ENCODE measurements at regions not wholly inside any gene's neighbourhood (a gene's known extent, or its start where the extent isn't known, plus 50 kb on each side); places are given as distances from the start of the nearest gene placed in this dataset.
A peak's percentile ranks its signal among the peaks of the same experiment; 100 is the strongest.
"Not testable (repeated sequence)": the region's sequence is repeated elsewhere in the genome, so short reads cannot be mapped to it uniquely, and the experiment has no call there.

- DNase-seq (ENCODE audit: low spot score) (no peak), ATAC-seq (no peak)
Measured at GRCh38 chr2:57126410-57126809, 920.2 kb upstream of the VRK2 start.

DNA sequence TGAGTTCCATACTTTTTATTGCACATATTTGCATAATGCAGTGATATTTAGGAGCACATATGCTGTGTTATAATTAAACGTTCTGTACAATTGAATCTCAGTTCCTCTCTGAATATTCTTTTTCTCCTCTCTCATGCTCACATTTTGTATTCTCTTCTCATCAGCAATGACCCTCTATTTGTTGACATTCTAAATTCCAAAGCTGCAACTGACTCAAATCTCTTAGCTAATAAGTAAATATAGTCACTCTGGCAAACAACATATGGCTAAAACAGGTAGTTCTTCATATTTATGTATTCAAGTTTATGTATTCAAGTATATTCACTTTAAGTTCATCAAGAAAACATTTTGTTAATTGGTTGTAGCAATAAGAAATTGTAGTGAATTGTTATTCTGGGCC lies 907.4 kb upstream of the VRK2 start:
- DNase-seq (ENCODE audit: low spot score) (no peak), ATAC-seq (no peak)

DNA sequence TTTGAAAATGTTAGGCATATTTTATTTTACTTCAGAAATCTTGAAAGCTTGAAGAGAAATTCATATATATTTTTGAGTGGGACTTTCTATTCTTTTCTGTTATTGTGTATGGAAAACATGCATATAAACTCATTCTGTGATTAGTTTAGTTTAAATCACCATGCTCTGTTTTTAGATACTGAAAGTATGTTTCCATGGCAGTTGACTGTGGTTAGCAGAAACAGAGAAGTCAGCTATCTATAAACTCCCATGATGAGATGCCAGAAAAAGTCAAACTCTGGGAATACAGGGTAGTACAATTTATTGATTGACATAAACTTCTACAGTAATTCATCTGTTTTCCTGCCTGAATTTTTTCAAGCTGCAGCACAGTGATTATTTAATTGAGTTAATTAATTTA lies 905.3 kb upstream of the VRK2 start:
- no peak for DNase-seq (ENCODE audit: low spot score)
- ATAC-seq: no peak

- DNase-seq (ENCODE audit: low spot score) (no peak), ATAC-seq (no peak)
Measured at GRCh38 chr2:57146951-57147350, 899.7 kb upstream of the VRK2 start.

GRCh38 chr2:57156231-57156924 lies 890.2 kb upstream of the VRK2 start:
- no peak for DNase-seq (ENCODE audit: low spot score)
- no peak for ATAC-seq

DNA sequence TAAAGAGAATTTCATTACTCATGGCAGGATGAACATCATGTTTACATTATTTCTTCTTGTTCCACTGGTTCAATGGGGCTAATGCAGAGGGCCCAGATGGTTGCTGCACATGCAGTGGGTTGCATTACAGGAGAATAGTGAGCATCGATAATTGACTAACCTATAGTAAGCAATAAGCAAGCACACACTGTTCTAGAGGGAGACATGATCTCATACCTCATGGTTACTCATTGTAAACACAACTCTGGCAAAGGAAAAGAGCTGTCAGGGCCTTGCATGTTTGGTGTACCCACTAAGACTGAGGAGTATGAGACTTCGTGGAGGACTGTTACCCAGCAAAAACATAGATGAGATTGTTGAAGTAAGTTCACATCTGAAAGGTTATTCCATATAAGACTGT lies 885.6 kb upstream of the VRK2 start:
- ATAC-seq (no peak), DNase-seq (ENCODE audit: low spot score) (no peak)

- no peak for DNase-seq (ENCODE audit: low spot score)
- no peak for ATAC-seq
Measured at GRCh38 chr2:57177176-57177575, 869.4 kb upstream of the VRK2 start.

GRCh38 chr2:57180042-57180567 lies 866.5 kb upstream of the VRK2 start:
- DNase-seq (ENCODE audit: low spot score) (no peak), ATAC-seq (no peak)

DNA sequence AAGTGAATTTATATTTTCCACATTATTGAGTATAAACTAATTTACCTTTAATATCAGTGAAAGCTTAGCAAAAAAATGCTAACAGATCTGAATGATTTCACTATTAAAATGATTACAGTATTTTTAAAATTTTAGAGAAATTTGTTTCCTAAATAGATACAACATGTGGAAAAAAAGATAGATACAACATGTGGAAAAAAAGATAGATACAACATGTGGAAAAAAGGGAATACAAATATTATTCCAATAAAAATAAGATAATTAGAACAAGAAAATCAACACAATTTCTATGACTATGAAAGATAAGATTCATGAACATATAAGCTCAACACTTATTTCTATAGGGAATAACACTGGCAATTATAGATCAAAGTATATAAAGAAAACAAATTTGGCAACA lies 865.9 kb upstream of the VRK2 start:
- no peak for ATAC-seq
- no peak for DNase-seq (ENCODE audit: low spot score)

DNA sequence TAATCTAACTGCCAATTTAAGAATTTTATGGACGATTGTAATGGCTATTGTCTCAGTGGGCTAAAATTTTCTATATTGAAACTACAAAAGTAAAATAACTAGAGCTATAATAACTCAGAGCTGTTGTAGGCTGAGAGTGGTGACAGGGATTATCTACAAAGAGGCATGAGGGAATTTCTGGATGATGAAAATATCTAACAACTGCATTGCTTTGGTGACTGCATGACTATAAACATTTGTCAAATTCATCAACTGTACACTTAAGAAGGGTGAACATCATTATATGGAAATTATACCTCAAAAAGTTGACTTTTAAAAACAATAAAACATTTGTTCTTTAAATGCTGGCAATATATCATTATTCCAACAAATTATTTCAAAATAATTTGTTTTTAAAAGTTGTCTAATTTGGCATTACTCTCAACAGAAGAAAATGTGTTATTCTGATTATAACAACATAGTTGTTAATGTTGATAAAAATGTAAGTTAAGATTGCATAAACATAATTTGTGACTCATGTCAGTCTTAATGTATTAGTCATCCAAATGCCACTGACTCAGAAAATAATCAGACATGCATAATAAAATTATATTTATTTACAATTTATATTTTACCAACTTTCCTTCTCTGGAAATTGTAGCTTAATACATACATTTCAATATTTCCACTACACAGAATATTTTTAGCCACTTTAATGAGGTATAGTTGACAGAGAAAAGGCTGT lies 865.1 kb upstream of the VRK2 start:
- no peak for DNase-seq (ENCODE audit: low spot score)
- ATAC-seq: no peak

DNA sequence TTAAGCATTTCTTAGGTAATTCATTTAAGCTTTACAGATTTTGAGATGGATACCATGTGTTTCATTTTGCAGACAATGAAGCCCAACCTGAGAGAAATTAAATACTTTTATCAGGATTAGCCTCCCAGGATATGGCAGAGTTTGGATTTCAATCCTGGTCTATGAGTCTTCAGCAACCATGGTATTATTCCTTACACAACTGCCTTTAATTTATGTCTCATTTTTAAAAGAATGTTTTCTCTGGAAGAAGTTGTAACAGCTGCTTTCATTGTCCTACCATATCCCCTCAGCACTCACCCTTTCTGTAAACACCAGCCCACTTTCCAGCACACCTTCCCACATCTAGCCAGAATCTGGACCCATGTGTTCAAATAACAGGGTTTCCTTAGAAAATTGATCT lies 863.7 kb upstream of the VRK2 start:
- ATAC-seq (no peak), DNase-seq (ENCODE audit: low spot score) (no peak)

DNA sequence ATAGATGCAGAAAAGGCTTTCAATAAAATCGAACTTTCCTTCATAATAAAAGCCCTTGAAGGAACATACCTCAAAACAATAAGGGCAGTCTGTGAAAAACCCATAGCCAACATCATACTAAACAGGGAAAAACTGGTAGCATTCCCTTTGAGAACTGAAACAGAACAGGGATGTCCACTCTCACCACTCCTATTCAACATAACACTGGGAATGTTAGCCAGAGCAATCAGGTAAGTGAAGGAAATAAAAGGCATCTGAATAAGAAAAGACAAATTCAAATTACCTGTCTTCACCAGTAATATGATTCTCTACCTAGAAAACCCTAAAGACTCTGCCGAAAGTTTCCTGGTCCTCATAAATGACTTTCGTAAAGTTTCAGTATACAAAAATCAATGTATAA lies 861.0 kb upstream of the VRK2 start:
- DNase-seq (ENCODE audit: low spot score) (no peak), ATAC-seq (no peak)

GRCh38 chr2:57190007-57190406 lies 856.6 kb upstream of the VRK2 start:
- no peak for ATAC-seq
- DNase-seq (ENCODE audit: low spot score): no peak

DNA sequence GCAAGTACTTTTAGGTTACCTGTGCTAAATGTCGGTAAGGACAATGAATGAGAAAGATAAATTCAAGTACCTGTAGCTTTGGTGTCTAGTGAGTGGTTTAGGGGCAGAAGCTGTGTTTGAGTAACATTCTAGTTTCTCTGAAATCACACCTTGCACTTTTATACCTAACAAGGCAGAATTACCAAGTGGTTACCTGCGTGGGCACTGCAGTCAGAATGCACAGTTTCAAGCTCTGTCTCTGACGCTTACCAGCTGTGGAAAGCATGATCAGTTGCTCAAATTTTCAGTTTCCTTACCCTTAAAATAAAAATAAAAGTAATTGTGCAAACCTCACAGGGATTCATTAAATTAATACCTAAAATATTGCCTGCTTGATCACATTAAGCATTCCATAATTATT lies 846.9 kb upstream of the VRK2 start:
- ATAC-seq (no peak), DNase-seq (ENCODE audit: low spot score) (no peak)

DNA sequence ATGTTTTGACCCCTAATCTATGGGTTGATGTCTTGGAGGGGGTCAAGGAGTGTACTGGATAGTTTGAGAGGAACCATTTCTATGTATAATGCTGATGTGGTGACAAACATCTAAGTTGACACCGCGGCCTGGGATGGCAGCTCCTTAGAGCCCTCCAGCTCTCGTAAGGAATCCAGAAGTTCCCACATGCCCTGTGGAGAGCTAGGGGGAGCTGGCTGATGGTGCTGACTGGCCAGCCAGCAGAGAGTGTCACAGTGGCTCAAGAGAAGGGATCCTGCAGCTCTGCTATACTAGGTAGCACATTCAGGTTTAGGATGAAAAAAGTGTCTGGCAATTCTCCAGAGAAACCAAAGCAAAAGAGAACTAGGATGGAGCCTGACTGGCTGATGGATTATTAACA lies 842.2 kb upstream of the VRK2 start:
- DNase-seq (ENCODE audit: low spot score): no peak
- no peak for ATAC-seq

DNA sequence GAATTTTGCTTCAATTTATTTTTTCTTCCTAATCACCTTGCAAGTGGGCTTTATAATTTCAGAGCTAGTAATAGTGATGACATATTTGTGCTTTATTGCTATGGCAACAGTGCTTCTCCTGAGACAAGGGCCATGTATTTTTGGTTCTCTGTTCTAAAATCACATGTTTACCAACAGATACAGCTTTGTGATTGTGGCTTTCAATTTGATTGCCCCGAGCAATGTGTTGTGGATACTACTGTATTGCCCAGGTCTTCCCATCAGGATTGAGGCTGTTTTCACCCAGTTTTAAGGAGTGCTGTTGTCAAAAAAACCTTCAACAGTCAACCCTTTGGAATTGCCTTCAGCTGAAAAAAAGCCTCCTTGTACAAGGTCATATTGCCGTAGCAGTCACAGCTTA lies 841.4 kb upstream of the VRK2 start:
- DNase-seq (ENCODE audit: low spot score) (no peak), ATAC-seq (no peak)

DNA sequence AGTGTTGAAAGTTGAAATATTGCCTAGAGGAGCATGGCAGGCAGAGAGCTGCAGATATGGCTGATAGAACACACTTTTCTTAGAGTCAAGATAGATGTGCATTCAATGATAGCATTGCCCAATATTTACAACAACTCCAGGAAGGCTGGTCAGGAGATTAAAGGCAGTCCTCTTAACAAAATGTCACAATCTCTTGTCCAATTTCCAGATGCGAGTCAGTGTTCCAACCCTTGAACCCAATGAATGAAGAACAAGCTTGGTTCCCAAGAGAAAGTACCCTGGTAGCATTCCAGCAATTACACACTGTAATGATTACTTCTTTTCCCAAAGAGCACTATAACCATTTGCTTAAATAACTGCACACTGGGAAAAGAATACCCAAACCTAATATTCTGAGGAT lies 839.4 kb upstream of the VRK2 start:
- no peak for DNase-seq (ENCODE audit: low spot score)
- peak; percentile 17 for ATAC-seq

DNA sequence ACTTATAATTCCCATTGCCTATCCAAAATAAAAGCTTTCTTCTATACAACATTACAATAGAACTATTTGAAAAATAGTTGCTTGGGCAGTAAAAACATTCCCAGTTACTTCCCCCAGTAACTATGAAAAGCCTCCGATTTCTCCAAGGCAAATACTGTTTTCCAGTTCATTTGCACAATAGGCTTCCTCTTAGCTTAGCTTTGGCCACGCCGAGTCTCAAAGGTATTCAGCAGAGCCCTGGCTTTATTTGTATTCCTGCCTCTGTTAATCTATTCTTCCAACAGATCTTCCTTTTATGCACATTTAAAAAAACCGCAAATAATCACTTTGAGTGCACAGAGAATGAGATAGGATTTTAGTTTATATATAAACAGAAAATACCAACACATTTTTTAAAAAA lies 836.8 kb upstream of the VRK2 start:
- no peak for ATAC-seq
- DNase-seq (ENCODE audit: low spot score): no peak

DNA sequence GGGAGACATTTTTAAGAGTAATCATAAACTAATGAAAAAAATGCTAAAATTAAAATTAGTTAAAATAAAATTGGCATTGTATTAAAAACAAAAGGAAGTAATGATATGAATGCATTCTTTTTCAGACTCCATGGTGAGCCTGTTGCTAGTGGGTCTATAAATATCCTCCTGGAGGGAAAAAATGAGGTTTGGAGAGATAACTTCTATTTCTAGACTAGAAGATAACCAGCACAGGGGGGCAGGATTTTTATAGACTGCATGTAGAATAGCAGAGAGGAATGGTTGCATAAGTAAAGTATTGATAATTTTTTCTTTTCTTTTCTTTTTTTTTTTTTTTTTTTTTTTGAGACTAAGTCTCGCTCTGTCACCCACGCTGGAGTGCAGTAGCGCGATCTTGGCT lies 835.8 kb upstream of the VRK2 start:
- ATAC-seq: no peak
- no peak for DNase-seq (ENCODE audit: low spot score)

- no peak for ATAC-seq
- DNase-seq (ENCODE audit: low spot score): no peak
Measured at GRCh38 chr2:57217013-57217412, 829.6 kb upstream of the VRK2 start.

GRCh38 chr2:57218206-57218605 lies 828.4 kb upstream of the VRK2 start:
- DNase-seq (ENCODE audit: low spot score) (no peak), ATAC-seq (no peak)

- not testable (repeated sequence) for ATAC-seq; DNase-seq (ENCODE audit: low spot score)
Measured at GRCh38 chr2:57229706-57230105, 816.9 kb upstream of the VRK2 start.

GRCh38 chr2:57232341-57232740 lies 814.3 kb upstream of the VRK2 start:
- not testable (repeated sequence) for ATAC-seq; DNase-seq (ENCODE audit: low spot score)
